Stimulated activated effector memory CD8-positive, alpha-beta T cell treated with anti-CD3 and anti-CD28 coated beads, Interleukin-12 subunit alpha, Interleukin-12 subunit beta, amount 100 ng/mL, for 72 hours (primary cell): ENCODE measurements at regions not wholly inside any gene's neighbourhood (a gene's known extent, or its start where the extent isn't known, plus 50 kb on each side); places are given as distances from the start of the nearest gene placed in this dataset.
A peak's percentile ranks its signal among the peaks of the same experiment; 100 is the strongest.

Experiments
- ATAC-seq: fragments of 150-1000 bp; cut with Tn5 transposase; 2 replicates; pipeline ENCODE4 v1.10.0; 2021
- DNase-seq, 2 donors: peaks; one replicate each; pipeline ENCODE4 v3.0.0; 2021 to 2022; ENCODE audit warnings: low spot score in 2 of 2
- H3K27ac Mint-ChIP-seq: one replicate; pipeline ENCODE4 v1.8.0; 2022; ENCODE audit warnings: mild to moderate bottlenecking, mixed read lengths
- H3K36me3 Mint-ChIP-seq: one replicate; pipeline ENCODE4 v1.8.0; 2022; ENCODE audit warnings: mild to moderate bottlenecking, mixed read lengths
- H3K4me1 Mint-ChIP-seq: one replicate; pipeline ENCODE4 v1.8.0; 2022; ENCODE audit warnings: mixed read lengths
- H3K4me3 Mint-ChIP-seq: one replicate; pipeline ENCODE4 v1.8.0; 2022; ENCODE audit warnings: mild to moderate bottlenecking, mixed read lengths
- H3K9me3 Mint-ChIP-seq: one replicate; pipeline ENCODE4 v1.8.0; 2022; ENCODE audit warnings: mixed read lengths

DNA sequence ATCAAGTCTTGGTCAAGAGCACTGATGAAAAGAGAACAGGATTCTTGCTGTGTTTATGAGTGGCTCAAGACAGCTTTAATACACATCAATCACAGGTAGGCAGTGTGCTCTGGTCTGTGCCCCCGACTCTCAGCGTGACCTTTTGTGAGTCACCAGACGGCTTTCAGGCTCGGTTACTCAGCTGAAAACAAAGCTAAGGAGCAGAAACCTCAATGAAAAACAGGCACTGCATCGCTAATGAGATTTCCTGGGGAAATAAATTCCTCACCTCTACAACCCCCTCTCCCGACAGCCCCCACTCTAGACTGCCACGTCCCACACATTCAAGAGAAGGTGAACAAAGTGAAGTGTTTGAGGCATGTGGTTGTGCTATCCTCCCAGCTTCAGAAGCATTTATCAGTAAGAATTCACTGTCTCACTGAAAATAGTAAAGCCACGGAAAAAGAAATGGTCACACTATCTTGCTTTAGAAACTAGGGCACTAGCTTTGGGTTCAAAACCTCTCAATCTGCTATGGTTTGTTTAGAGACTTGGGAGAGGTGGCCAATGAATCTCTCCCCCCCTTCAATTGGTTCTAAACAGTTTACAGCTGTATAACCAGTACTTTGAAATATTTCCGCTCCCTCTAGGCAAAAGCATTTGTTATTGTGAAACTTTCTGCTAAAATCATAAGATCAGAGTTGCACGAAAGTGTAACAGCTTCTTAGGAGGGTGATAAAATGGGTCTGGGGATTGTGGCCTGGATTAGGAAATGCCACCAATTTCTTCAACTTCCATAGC is 199.5 kb upstream of the PMFBP1 start:
- H3K4me3 Mint-ChIP-seq = no peak overlapping the region
- ATAC-seq (peak; percentile 57), DNase-seq (no peak)
- H3K4me1 Mint-ChIP-seq = no peaks in the 10 kb centered on the region
- no peaks in the 10 kb centered on the region for H3K36me3 Mint-ChIP-seq
- peaks cover 6% of the 10 kb centered on the region for H3K9me3 Mint-ChIP-seq
- no peak overlapping the region for H3K27ac Mint-ChIP-seq

DNA sequence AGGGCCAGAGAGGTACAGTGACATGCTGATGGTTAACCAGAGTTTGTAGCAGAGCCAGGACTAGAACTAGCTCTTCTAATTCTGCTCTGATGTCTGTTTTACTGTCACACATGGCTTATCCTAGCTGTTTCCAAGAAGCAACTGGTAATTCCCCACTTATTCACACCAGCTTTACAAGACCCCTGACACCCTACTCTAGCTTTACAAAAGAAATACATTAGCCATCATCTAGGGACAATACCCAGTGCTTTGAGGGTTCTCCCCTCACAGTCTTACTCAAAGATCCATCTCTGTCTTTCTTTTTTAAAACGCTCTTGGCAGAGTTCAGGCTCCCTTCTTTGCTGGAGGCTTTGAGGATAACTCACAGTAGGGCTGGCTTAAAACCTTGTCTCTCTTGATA is 197.3 kb upstream of the PMFBP1 start:
- no peak for ATAC-seq
- H3K4me1 Mint-ChIP-seq = no peaks in the 10 kb centered on the region
- no peak overlapping the region for H3K4me3 Mint-ChIP-seq

DNA sequence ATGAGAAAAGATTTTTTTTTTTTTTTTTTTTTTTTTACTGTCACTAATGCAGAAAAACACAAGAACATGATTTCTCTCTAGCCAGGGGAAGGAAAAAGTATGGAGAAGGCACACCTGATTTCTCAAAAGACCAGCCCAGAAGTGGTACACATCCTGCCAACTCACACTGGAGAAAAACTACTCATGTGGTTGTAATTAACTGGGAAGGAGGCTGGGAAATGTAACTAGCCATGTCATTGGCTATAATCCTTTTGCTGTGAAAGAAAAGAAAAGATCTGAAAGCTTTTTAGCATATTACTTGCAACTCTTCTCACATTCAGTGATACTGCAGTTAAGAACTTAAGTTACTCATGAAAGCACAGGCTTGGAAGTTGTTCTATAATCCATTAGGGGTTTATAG is 195.9 kb upstream of the PMFBP1 start:
- Mint-ChIP-seq H3K36me3 (no peaks in the 10 kb centered on the region), H3K4me3 (no peak overlapping the region), H3K9me3 (peaks cover 6% of the 10 kb centered on the region), H3K4me1 (no peaks in the 10 kb centered on the region), H3K27ac (no peak overlapping the region)
- no peak for ATAC-seq
- no peak for DNase-seq

More for the DNA sequence above, 197.3 kb upstream of the PMFBP1 start:
- Mint-ChIP-seq H3K9me3 (peaks cover 6% of the 10 kb centered on the region), H3K36me3 (no peaks in the 10 kb centered on the region), H3K27ac (no peak overlapping the region)
- DNase-seq = no peak

GRCh38 chr16:72362973-72363372 is 191.0 kb upstream of the PMFBP1 start:
- ATAC-seq (no peak), DNase-seq (no peak)
- Mint-ChIP-seq H3K9me3 (peaks cover 3% of the 10 kb centered on the region), H3K4me3 (no peak overlapping the region), H3K27ac (no peak overlapping the region), H3K36me3 (no peaks in the 10 kb centered on the region), H3K4me1 (no peaks in the 10 kb centered on the region)

DNA sequence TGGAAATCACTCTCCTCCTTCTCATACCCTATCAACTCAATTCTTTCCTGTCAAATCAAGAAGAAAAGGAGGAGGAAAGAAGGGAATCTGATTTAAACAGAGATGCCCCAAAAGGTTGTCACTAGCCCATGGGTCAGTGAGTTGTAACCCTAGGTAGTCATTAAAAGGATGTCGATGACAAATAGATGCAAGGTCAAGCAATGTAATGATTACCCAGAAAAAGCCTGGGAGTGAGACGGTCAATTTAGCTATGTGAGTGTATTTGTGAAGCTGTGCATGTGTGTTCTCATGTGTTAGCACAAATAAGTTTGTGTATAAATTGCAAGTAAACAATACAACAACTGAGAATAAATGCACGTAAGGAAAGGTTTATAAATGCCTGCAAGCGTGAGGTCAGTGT is 190.5 kb upstream of the PMFBP1 start:
- Mint-ChIP-seq H3K4me3 (no peak overlapping the region), H3K27ac (no peak overlapping the region), H3K9me3 (peaks cover 2% of the 10 kb centered on the region), H3K4me1 (no peaks in the 10 kb centered on the region), H3K36me3 (no peaks in the 10 kb centered on the region)
- ATAC-seq = no peak
- no peak for DNase-seq

- no peaks in the 10 kb centered on the region for H3K4me1 Mint-ChIP-seq
- H3K36me3 Mint-ChIP-seq = no peaks in the 10 kb centered on the region
- H3K4me3 Mint-ChIP-seq = no peak overlapping the region
- no peaks in the 10 kb centered on the region for H3K9me3 Mint-ChIP-seq
- no peak overlapping the region for H3K27ac Mint-ChIP-seq
- ATAC-seq (no peak), DNase-seq (no peak)
Observed at GRCh38 chr16:72357910-72358309, 186.0 kb upstream of the PMFBP1 start.

DNA sequence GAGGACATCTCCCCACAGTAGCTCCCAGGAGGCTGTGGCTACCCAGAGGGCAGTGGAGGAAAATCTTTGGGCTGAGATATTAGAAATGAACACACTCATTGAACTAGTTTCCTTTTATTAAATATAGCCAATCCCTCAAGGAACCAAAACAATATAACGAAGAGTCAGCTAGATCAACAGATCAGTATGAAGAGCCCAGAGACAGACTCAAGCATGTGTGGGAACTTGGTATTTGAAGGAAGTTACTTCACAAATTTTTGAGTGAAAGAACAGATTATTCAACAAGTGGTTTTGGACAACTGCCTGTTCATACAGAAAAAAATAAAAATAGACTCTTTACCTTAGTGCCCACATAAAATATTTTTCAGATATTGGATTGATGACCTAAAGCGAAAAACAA is 183.6 kb upstream of the PMFBP1 start:
- no peaks in the 10 kb centered on the region for H3K4me1 Mint-ChIP-seq
- no peaks in the 10 kb centered on the region for H3K36me3 Mint-ChIP-seq
- no peak overlapping the region for H3K27ac Mint-ChIP-seq
- DNase-seq = no peak
- ATAC-seq = no peak
- H3K4me3 Mint-ChIP-seq = no peak overlapping the region
- H3K9me3 Mint-ChIP-seq = no peaks in the 10 kb centered on the region

DNA sequence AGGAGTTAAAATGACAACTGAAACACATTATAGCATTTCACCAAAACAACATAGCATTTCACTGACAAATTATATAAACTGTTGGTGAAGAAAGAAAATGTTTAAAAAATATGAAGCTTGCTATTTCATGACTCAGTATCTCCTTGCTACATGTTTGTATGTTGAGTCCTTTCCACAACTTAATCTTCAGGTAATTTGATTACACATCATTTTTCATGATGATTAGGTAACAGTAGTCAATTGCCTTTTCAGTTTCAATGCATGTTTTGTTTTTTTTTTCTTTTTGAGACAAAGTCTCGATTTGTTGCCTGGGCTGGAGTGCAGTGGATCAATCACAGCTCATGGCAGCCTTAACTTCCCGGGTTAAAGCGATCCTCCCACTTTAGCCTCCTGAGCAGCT is 177.8 kb upstream of the PMFBP1 start:
- no peak for DNase-seq
- no peak for ATAC-seq
- no peak overlapping the region for H3K27ac Mint-ChIP-seq
- H3K4me3 Mint-ChIP-seq = no peak overlapping the region
- H3K36me3 Mint-ChIP-seq = no peaks in the 10 kb centered on the region
- H3K9me3 Mint-ChIP-seq = no peaks in the 10 kb centered on the region
- H3K4me1 Mint-ChIP-seq = no peaks in the 10 kb centered on the region

DNA sequence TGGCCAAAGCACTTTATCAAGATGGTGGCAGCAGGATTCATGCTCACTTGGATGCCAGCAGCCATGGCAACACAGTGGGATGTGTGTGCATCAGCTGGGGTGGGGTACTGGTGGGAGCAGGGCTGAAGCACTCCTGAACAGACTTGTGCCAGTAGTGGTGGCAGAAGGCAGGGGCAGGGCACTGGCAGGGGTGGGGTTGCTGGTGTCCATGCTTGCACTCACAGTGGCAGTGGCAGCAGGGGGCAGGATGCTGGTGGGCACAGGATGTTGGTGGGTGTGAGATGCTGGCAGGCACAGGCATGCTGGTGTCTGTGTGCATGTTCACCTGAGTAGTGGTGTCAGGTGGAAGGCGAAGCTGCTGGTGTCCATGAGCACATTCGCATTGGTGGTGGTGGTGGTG is 161.0 kb upstream of the PMFBP1 start:
- H3K4me3 Mint-ChIP-seq = no peak overlapping the region
- no peak for ATAC-seq
- H3K27ac Mint-ChIP-seq = no peak overlapping the region
- no peaks in the 10 kb centered on the region for H3K36me3 Mint-ChIP-seq
- no peaks in the 10 kb centered on the region for H3K4me1 Mint-ChIP-seq
- no peak for DNase-seq
- peaks cover 17% of the 10 kb centered on the region for H3K9me3 Mint-ChIP-seq

DNA sequence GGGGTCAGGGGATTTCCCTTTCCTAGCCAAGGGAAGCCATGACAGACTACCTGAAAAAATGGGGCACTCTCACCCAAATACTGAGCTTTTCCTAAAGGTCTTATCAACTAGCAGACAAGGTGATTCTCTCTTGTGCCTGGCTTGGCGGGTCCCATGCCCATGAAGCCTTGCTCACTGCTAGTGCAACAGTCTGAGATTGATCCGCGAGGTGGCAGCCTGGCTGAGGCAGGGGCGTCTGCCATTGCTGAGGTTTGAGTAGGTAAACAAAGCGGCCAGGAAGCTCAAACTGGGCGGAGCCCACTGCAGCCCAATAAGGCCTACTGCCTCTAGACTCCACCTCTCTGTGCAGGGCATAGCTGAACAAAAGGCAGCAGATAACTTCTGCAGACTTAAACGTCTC is 152.6 kb upstream of the PMFBP1 start:
- Mint-ChIP-seq H3K4me1 (no peaks in the 10 kb centered on the region), H3K27ac (no peak overlapping the region), H3K9me3 (peaks cover 16% of the 10 kb centered on the region), H3K36me3 (no peaks in the 10 kb centered on the region), H3K4me3 (no peak overlapping the region)
- ATAC-seq (no peak), DNase-seq (no peak)

DNA sequence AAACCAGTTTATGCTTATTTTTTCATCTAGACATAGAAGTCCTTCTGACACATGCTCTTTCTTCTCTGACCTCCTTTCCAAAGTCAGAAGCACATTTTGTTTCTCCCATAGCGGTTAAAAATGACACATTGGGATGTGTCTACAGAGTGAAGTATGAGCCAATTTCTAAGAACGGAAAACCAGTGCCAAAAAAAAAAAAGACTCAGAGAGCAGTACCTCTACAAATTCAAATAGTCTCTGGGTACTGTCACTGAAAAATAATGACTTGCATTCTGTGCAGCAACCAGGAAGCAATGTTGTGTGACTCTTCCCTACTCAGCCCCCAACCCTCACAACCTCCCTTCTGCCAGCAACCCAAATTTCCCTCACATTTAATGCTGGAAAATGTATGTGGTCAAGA is 145.5 kb upstream of the PMFBP1 start:
- no peak overlapping the region for H3K4me3 Mint-ChIP-seq
- H3K4me1 Mint-ChIP-seq = no peaks in the 10 kb centered on the region
- ATAC-seq = no peak
- no peak for DNase-seq
- no peak overlapping the region for H3K27ac Mint-ChIP-seq
- H3K36me3 Mint-ChIP-seq = no peaks in the 10 kb centered on the region
- H3K9me3 Mint-ChIP-seq = peaks cover 13% of the 10 kb centered on the region

GRCh38 chr16:72313903-72314302 is 141.9 kb upstream of the PMFBP1 start:
- Mint-ChIP-seq H3K36me3 (no peaks in the 10 kb centered on the region), H3K4me3 (no peak overlapping the region), H3K27ac (no peak overlapping the region), H3K9me3 (peaks cover 11% of the 10 kb centered on the region), H3K4me1 (no peaks in the 10 kb centered on the region)
- DNase-seq (no peak), ATAC-seq (no peak)

GRCh38 chr16:72312828-72313227 is 140.9 kb upstream of the PMFBP1 start:
- Mint-ChIP-seq H3K27ac (no peak overlapping the region), H3K36me3 (no peaks in the 10 kb centered on the region), H3K9me3 (peaks cover 8% of the 10 kb centered on the region), H3K4me3 (no peak overlapping the region), H3K4me1 (no peaks in the 10 kb centered on the region)
- DNase-seq (no peak), ATAC-seq (no peak)

GRCh38 chr16:72311426-72311825 is 139.5 kb upstream of the PMFBP1 start:
- Mint-ChIP-seq H3K4me3 (no peak overlapping the region), H3K4me1 (no peaks in the 10 kb centered on the region), H3K36me3 (no peaks in the 10 kb centered on the region), H3K27ac (no peak overlapping the region), H3K9me3 (peaks cover 11% of the 10 kb centered on the region)
- ATAC-seq (no peak), DNase-seq (no peak)

DNA sequence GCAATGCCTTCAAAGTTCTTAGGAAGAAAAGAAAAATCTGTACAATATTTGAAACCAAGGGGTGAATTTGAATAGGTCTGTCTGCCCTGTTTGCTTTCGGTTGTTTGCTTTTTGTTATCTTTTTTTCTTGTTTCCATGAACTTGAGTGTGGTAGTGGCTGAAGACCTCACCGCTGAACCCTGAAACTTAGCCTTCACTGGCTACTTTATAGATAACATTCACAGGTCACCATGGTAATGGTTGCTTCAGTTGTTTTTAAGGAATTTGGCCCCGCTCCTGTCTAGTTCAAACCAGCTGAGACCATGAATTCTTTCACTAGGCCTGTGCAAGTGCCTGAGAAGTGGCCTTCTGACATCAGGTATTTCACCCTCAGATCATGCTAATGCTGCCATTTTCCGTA is 137.0 kb upstream of the PMFBP1 start:
- no peak for DNase-seq
- no peaks in the 10 kb centered on the region for H3K4me1 Mint-ChIP-seq
- H3K36me3 Mint-ChIP-seq = no peaks in the 10 kb centered on the region
- no peak for ATAC-seq
- H3K4me3 Mint-ChIP-seq = no peak overlapping the region
- peaks cover 7% of the 10 kb centered on the region for H3K9me3 Mint-ChIP-seq
- no peak overlapping the region for H3K27ac Mint-ChIP-seq

- Mint-ChIP-seq H3K4me3 (no peak overlapping the region), H3K36me3 (no peaks in the 10 kb centered on the region)
- ATAC-seq = no peak
Observed at GRCh38 chr16:72308396-72308795, 136.4 kb upstream of the PMFBP1 start.

GRCh38 chr16:72302332-72302731 is 130.4 kb upstream of the PMFBP1 start:
- Mint-ChIP-seq H3K4me3 (no peak overlapping the region), H3K9me3 (peaks cover 3% of the 10 kb centered on the region), H3K27ac (no peak overlapping the region), H3K4me1 (no peaks in the 10 kb centered on the region), H3K36me3 (no peaks in the 10 kb centered on the region)
- DNase-seq = no peak
- ATAC-seq = no peak

More at GRCh38 chr16:72308396-72308795, 136.4 kb upstream of the PMFBP1 start:
- no peak for DNase-seq
- no peaks in the 10 kb centered on the region for H3K4me1 Mint-ChIP-seq
- peaks cover 7% of the 10 kb centered on the region for H3K9me3 Mint-ChIP-seq
- H3K27ac Mint-ChIP-seq = no peak overlapping the region
